ENCODE measurements at regions not wholly inside any gene's neighbourhood (a gene's known extent, or its start where the extent isn't known, plus 50 kb on each side); places are given as distances from the start of the nearest gene placed in this dataset.
"Not testable (repeated sequence)": the region's sequence is repeated elsewhere in the genome, so short reads cannot be mapped to it uniquely, and the experiment has no call there.

DNA sequence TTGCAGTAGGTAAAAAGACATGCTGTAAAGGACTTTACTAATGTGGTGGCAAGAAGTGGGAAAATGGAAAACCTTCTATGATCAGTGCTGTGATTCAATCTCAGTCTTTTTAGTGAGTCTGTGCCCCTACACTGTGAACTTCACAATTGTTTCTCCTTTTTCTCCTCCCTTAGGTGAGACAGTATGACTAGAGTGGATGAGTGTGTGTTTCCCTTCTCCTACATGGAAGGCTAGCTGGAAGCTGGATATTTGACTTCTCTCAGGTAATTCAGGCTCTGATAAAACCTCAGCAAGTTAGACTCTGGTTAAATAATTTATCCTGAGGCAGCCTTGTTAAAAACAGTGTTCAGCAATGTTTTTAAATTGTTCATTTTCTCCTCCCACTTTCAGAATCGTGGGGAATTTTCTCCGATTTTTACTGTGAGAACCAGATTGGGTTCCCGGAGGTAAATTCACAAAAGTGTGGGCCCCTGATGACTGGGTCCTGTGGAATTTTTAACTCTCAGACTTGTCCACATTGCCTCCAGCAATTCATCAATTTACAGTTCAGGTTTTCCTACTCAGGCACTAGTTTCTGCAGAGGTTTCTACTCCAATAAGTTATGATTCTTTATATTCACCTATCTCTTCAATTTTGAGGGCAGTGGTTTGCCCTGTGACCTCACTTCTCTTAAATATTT is 149.1 kb upstream of the PIK3R1 start:
- no peak for DNase-seq

DNA sequence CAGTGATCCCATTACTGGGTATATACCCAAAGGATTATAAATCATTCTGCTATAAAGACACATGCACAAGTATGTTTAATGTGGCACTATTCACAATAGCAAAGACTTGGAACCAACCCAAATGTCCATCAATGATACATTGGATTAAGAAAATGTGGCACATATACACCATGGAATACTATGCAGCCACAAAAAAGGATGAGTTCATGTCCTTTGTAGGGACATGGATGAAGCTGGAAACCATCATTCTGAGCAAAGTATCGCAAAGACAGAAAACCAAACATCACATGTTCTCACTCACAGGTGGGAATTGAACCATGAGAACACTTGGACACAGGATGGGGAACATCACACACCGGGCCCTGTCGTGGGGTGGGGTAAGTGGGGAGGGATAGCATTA is 150.2 kb upstream of the PIK3R1 start:
- not testable (repeated sequence) for DNase-seq

DNA sequence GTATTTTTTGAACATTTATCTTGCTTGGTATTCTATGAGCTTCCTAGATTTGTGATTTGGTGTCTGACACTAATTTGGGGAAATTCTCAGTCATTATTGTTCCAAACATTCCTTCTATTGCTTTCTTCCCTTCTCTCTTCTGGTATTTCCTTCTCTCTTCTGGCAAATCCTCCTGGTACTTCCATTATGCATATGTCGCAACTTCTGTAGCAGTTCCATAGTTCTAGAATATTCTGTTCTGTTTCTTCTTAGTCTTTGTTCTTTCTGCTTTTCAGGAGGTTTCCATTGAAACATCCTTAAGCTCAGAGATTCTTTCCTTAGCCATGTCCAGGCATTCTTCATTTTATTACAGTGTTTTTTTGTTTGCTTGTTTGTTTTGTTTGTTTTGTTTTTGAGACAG is 155.2 kb upstream of the PIK3R1 start:
- DNase-seq, result no peak

DNA sequence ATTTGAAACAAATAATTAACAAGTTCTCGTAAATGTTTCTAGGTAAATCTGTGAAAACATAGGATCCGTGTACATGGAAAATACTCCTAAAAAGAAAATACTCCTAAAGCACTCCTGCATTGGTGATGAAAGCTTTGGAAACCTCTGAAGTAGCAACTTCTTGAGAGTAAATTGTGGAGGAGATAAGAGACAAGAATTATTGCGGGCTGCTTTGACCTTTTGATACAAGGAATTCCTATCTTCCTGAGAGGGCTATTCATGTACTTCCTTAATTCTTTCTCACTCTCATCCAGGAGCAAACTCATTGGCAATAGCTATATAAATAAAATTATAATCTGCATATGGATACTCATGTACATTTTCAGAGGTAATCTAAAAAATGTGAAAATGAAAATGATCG is 158.4 kb upstream of the PIK3R1 start:
- DNase-seq, result no peak

DNA sequence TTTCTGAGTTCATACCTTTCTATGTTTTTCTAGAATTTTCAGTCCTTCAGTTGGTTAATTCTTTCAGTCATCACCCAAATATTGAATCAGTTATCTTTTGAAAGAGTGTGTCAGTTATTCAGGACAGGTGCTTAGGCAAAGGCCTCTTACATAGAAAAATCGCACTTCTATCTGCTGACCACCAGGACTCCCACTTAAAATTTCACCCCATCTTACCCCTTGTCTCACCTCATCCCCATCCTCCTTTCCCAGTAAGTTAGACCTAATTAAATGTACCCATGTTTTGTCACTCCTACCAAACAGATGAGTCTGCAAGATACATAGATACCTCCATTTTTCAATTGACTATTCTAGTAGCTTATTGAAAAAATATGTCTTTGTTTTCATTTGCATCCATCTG is 159.9 kb upstream of the PIK3R1 start:
- DNase-seq, result no peak

DNA sequence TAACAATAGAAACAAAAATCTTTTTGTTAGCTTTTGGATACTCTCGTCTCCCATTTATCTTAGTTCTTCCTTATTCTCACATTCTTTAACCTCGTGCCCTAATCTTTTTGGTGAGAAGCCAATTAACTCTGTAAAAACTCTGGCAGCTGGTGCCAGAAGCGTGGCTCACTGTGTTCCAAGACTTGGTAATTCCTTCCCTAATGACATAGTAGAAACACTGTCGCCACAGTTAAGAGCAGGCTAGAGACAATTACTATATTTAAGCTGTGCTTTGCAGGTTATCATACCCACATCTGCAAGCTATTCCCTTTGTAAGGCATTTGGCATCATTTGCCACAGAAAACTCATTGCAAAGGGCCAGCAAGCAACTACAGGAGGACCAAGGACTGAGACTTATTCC is 160.9 kb upstream of the PIK3R1 start:
- peak; percentile 79 for DNase-seq

DNA sequence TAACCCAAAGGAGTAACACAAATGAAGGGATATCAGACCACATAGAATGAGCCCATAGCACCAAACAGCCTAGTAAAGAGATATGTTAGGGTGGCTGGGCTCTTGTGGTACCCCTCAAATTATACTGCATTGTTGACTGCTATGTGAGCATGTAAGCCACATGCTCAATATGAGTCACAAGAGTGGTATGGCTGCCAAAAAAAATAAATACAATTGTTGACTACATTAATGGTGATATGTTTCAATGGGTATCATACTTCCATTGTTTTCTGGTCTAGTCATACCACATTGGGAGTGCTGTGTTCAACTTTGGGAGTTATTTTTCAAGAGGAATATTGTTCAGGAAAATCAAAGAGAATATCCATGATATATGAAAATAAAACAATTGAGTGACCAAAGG is 162.4 kb upstream of the PIK3R1 start:
- DNase-seq, result no peak

DNA sequence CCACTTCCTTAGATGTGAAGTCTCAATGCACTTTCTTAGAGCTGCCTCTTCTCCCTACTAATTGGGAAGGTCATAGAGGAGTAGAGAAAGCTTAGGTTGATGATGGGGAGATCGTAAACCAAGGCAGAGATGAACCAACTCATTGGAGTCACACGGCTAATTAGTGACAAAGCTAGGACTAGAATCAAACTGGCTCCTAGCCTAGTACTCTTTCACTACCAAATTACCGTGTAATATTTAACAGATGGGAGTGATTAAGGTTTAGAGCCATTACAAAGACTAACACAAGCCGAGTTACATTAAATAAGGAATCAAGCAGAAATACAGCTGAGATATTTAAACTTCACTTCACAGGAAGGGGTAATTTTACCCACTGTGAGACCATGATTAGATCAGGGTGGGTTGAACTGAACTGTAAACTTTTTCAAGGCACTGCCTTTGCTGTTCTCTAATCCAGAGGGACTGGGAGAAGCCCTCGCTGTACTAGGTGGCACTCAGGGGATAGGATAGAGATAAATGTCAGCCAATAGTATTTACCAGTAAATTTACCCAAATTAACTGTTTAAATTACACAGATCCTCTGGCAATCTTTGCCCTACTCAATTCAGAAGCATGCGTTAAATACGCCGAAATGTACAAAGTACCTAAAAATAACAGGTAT is 166.4 kb upstream of the PIK3R1 start:
- DNase-seq, result no peak

DNA sequence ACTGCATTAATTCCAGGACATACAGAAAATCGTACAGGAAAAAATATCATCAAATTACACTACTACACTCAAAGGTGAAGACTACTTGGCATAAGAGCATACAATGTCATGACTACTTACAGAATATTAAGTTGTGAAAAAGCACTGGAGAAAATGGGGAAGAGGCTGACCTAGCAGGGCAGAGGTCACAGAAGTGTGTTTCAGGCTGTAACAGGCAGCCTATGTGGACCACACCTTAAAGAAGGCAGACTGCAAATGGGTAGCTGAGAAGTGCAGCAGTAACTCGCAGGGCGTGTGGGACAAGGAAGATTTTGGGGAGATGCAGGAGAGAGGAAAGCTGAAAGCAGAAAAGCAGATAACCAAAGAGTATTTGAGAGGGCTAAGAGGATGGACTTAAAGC is 167.0 kb upstream of the PIK3R1 start:
- no peak for DNase-seq

DNA sequence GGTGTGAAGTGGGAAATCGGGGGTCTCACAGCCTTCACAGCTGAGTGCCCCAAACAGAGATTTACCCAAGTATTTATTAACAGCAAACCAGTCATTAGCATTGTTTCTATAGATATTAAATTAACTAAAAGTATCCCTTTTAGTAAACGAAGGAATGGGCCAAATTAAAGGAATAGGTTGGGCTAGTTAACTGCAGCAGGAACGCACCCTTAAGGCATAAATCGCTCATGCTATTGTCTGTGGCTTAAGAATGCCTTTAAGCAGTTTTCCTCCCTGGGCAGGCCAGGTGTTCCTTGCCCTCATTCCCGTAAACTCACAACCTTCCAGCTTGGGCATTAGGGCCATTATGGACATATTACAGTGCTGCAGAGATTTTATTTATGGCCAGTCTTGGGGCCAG is 167.5 kb upstream of the PIK3R1 start:
- not testable (repeated sequence) for DNase-seq

DNA sequence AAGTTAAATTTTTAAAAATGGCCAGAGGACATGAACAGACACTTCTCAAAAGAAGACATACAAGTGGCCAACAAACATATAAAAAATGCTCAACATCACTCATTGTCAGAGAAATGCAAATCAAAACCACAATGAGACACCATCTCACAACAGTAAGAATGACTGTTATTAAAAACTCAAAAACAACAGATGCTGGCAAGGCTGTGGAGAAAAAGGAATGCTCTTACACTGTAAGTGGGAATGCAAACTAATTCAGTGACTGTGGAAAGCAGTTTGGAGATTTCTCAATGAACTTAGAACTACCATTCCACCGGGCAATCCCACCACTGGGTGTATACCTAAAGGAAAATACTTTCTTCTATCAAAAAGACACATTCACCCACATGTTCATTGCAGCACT is 168.5 kb upstream of the PIK3R1 start:
- no peak for DNase-seq

DNA sequence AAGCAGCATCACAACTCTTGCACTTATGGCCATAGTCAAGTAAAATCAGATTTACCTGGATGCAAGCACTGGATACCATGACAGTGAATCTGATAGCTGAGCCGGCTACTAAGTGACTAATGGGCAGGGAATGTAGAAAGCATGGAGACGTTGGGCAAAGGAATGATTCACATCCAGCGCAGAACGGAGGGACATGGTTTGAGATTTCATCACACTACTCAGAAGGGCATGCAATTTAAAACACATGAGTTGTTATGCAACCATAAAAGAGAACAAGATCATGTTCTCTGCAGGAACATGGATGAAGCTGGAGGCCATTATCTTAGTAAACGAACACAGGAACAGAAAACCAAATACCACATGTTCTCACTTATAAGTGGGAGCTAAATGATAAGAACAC is 169.1 kb upstream of the PIK3R1 start:
- no peak for DNase-seq

DNA sequence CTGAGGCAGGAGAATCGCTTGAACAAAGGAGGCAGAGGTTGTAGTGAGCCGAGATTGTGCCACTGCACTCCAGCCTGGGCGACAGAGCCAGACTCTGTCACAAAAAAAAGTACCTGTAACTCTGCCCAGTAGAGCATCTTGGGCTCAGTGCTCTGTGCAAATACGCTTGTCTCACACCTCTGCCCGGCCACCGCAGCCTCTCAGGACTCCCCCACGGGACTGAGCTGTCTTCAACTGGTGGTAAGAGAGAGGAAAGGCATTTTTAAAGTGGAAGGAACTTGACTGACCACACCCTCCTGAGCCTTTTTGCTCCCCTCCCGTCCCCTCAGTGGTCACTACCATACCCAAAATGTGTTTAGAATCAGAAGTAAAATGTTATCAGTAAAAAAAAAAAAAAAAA is 174.3 kb upstream of the PIK3R1 start:
- DNase-seq, result no peak

DNA sequence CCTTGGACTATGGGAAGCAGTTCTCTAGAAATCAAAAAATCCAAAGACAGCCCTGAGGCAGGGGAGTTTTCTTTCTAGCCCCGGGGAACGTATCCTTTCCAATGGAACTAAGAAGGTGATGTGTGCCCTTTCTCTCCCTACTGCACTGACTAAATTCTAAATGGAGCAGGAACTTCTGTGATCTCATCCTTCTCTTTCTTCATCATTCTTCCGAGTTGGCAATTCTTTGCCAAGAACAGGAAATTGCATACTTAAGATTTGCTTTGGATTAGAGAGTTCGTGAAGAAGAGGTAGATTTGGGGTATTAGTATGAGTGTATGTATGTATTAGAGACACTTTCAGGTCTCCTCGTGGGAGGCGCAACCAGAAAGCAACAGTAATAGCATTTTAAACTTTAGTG is 178.0 kb upstream of the PIK3R1 start:
- DNase-seq, result no peak

DNA sequence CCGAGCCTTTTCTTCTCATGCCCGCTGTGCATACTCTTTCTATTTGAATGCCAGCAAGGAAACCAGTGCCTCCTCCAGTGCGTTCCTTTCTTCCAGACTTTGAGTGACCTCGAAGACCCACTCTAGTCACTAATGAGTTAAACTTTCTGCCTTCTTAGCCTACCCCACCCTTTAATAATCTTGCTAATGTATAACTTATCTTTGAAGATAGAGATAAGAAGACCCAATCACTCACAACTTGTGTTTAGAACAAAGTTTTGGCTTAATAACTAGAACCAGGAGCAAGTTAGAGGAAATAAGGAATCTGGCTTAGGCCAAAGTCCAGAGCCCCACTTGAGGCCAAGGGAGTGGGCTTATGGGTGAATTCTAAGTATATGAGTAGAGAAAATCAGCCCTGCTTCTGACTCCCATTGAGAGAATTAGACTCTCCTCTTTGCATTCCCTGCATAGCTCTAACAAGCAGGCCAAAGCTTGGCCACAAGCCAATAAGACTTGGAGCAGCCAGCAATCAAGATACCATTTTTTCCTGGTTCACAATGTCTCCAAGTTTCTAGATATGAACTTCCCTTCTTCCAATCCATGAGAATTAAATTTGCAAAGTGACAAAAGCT is 181.5 kb upstream of the PIK3R1 start:
- DNase-seq, result no peak

DNA sequence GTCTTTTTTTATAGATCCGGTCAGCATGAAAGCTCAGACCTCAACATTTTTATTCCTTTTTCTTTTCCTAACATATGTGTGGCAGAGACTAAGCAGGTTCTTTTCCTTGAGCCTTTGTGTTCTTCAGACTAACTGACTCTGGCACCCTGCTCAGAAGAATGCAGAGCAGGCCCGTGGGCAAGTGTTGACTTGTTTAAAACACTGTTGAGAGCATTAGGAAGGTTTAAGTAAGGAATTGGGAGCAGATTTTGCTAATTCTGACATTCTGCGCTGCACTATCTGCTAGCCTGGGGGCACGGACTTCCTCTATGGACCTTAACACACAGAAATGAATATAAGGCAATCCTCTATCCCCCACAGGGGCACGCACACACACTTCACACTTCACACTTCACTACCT is 182.5 kb upstream of the PIK3R1 start:
- DNase-seq, result no peak

DNA sequence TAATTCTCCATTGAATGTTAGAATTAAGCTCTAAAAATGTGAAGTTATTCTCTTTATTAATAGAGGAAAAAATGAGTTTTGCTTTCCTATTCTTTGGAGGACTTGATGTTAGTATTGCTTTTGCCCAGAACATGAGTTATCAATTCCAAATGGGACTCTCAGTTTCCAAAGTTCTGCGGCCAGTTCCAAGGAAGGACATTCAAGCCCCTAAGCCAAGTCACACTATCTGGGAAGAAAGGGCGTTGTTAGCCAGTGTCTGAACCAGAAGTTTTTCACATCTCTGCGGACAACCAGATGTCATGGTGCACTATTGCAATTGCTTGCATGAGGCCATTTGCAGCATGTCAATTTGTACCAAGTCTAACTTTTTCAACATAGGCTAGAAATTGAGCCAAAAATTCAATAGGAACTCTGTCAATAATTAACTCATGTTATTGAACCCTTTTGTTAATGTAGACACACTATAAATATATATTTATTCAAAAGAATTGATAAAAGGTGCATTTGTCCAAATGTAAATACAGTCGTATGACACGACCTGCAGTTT is 183.3 kb upstream of the PIK3R1 start:
- no peak for DNase-seq

DNA sequence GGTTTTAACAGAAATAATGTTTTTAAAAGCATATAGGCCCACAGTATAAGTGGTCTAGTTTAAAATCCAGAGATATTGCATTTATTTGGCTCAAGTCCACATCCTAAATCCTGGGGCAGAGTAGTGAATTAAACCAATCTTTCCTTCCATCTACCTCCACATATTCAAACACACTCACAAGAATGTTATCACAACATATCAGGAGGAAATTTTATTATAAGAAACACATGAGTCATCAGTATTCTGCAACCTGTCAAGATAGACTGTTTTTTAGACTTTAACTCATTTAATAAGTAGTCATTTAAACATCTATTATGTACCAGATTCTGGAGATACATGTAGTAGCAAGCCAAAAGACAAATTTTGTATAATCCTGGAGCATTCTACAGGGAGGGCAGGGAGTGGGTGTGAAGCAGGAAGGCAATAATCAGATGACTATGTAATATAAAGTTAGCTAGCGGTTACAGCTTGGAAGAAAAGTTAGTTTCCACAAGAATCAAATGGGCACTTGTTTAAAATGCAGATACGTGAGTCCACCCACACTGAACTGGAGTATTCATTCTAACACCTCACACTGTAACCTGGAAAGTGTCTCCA is 187.3 kb upstream of the PIK3R1 start:
- DNase-seq, result no peak

DNA sequence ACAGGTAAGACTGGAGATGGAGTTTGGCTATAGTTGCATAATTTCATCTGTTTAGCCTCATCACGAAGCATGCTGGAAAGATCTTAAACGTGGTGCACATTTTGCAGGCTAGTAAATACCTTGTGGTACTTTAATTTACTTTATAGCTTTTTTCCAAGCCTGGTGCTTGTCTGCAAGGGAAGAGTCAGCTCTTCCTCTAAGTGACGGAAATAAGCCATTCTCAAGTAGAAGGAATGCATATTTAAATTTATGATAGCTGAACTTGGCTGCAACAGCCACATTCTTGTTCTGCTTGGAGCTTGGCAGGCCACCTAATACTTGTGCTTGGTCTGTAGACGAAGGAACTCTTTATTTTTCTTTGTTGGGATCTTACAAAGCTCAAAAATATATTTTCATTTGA is 188.0 kb upstream of the PIK3R1 start:
- DNase-seq, result no peak

DNA sequence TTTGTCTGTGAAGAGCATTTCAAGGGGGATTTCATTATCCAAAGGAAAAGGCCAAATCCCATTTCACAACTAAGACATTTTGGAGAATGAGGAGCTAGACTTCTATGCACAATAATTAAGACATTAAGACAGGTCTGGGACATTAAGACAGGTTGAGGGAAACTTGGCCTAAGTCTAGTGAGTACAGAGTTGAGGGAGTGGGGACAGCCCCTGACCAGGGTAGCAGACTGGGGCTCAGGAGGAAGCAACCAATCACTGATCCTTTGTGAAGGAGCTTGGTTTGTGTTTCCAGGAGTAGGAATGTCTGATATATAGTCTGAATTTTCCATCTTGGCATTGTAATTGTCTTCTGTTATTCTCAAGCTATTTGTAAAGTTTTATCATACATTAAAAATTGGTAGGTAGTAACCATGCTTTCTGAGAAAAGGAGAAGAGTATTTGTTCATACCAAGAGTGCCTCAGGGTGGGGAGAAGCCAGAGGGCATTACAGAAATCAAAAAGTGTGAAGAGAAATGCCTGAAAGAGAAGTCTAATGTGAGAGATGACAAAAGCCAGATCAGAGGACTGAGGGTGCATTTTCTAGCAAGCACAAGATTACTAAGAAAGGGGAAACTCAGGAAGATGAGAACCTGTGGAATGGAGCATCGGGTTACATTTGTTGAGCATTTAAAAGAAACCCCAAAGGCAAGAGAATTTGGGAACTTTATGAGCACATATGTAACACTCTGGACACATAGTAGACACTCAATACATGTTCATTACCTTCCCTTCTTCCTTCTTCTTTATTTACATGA is 189.3 kb upstream of the PIK3R1 start:
- no peak for DNase-seq

DNA sequence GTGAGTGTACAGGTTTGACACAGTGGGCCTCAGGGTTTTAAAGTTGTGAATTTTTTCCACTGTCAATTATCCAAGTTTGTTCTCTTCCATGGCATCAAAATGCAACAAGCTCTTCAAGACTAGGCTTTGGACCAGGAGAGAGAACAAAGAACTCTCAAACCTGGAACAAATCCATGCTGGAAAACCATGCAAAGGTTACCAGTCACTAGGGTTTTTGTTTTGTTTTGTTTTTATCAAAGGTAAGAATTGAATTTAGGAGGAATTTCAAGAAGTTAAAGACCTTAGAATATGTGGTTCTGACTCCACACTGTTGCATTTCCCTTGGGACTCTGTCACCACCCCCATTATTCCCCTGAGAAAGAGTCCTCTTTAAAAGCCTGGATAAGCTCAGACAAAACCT is 191.1 kb upstream of the PIK3R1 start:
- DNase-seq, result no peak

DNA sequence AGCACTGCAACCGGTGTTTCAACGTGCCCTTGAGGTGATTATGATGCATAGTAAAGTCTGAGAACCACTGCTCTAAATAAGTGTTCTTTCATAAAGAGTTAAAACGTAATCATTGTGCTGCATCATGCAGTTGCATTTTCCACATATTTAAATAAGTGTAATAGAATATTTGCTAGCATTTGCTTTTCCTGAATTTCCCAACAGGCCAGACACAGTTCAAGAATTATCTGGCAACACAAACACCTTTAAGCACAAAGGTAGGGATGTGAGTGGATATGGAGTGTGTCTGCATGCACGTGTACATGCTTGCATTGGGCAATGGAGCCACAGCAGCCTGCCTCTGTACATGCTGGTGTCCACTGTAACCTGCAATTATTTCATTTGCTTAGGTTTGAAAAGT is 193.6 kb upstream of the PIK3R1 start:
- DNase-seq, result no peak

DNA sequence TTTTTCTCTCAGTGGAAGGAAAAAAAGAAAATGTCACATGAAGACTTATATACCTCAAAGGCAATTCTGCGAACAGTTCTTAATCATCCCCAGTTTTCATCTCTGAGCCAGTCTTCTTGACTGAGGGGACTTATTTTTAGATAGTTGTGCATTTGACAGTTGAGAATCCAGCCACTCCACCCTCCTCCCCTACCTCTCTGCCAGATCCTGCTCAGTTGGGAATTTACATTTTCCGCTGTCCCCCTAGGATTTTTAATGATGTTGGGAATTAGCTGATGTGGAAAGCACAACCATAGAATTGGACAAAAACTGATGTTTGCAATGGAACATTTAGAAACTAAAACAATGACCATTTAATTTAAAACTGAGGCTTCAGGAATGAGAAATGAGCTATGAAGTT is 194.3 kb upstream of the PIK3R1 start:
- DNase-seq, result no peak
